Stimulated activated CD4-positive, alpha-beta T cell treated with anti-CD3 and anti-CD28 coated beads, Interleukin-12 subunit alpha, Interleukin-12 subunit beta, amount 100 ng/mL, for 4 hours (primary cell): ENCODE measurements at regions not wholly inside any gene's neighbourhood (a gene's known extent, or its start where the extent isn't known, plus 50 kb on each side); places are given as distances from the start of the nearest gene placed in this dataset.

Experiments used
- DNase-seq: peaks from one replicate; pipeline ENCODE4 v3.0.0-alpha.2; 2020

DNA sequence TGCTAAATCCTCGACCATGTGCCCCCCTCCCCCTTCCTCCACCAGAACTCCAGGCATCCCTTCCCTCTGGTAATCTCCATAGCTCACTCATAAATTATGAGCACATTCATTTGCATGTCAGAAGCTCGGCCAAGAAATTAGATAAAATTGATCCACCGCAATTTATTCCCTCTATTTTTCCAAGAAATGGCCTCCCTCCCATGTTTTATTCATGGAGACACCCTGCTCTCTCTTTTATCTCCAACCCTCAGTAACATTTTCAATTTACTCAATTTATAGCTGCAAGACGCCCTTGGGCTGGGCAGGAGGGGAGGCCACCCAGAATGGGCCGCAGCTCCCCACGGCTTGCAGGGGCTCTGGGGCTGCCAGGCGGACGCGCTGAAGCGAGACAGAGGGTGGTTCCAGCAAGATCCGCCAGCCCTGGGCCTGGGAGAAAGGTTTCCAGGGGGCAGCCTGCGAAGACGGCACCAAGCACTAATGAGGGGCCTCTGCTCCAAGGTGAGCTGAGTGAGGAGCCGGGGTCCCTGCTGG is 54.7 kb upstream of the ZNF423 start:
- DNase-seq: no peak

DNA sequence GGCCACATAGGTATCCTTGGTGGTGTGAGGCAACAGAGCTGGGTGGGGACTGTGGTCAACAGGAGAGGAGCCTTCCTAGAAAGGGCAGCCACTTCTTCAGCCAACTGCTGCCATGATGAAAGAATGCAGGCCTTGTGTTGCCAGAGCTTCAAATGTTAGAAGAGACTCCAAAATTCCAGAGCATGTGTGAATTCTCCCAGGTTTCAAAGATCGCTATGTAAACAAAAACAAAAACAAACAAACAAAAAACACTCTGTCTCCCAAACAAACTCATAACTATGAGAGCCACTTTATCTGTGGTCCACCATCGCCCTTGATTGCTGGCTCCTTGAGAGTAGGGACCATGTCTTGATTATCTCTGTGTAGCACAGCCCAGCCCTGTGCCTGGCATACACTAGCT is 55.5 kb upstream of the ZNF423 start:
- DNase-seq: no peak

DNA sequence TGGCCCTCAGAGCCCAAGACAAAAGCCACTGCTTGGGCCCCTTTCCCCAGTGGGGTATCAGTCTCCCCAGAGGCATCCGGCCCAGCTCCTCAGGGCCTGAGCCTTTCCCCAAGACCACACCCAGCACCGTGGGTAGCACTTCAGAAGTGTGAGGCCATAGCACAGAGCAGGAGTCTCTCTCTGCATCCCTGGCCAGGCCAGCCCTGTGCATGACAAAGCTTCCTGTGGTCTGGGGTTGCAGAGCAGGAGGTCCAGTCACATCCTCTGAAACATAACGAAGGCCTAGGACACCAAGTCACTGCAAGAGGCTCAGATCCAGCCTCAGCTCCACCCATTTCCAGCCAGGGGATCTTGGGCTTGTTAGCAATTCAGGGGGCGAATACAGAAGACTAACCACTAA is 56.8 kb upstream of the ZNF423 start:
- DNase-seq: no peak

DNA sequence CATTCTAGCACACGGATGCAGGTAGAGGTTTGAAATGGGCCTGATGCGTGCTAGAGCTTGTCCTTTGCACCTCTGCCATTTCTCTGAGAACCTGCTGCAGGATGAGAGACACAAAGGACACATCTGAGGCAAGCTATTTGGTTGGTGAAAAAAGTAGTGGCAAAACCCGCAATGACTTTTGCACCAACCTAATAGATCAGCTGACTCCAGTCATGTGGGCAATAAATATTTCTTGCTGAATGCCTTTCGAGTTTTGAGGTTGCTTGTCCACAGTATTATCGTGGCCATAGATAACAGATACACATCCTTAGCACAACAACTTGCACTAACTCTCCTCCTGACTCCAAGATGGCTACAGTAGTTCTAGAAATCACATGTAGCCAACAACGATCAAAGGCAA is 57.8 kb upstream of the ZNF423 start:
- DNase-seq: no peak

DNA sequence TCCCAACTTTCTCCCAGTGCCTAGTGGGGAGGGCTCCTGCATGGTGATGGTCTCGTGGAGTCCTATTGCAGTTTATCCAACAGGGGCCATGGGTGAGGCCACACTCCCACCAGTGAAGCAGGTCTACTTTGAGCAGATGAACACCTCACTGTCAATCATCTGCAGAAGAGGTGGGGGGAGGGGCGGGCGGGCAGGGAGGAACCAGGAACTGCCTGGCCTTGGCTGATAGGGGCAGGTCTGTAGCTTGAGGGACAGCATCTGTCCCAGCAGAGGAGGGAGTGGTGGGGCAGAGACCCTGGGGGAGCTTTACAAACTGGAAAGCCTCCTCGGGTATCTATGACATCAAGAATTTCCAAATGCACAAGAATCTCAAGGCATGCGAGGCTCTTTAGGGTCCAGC is 58.7 kb upstream of the ZNF423 start:
- no peak for DNase-seq

DNA sequence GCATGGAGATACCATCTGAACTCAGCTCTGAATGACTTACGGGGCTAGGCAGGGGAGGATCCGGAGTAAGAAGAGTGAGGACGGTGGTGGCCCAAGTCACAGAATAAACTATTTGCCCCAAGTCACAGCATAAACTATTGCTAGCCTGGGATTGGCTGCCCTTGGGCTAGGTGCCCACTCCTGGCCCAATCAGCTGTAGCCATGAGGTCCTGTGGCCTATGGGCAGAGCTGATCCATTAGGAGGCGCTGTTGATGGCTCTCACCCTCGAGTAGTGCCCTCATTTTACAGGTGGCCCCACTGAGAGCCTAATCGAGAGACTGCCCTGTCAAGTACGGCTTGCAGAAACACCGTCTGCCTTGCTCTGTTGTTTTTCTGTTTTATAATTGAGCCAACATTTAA is 62.3 kb upstream of the ZNF423 start:
- DNase-seq: no peak

DNA sequence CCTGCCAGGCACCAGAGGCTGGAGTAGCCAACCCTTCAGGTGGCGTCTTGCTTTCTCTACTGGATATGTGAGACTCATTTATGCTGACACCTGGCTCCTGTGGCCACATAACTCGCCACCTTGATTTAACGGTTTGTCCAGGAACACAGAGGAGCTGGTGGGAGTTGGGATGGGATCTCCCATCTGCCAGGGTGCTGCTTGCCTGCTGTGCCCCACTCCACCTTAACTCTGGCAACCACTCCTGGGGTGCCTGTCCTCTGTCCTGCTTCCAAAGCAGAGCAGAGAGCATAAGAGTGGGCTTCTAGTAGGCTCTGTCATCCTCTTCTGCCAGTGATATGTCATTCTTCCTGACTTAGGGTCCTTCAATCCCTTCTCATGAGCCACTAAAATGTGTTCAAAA is 63.4 kb upstream of the ZNF423 start:
- no peak for DNase-seq

DNA sequence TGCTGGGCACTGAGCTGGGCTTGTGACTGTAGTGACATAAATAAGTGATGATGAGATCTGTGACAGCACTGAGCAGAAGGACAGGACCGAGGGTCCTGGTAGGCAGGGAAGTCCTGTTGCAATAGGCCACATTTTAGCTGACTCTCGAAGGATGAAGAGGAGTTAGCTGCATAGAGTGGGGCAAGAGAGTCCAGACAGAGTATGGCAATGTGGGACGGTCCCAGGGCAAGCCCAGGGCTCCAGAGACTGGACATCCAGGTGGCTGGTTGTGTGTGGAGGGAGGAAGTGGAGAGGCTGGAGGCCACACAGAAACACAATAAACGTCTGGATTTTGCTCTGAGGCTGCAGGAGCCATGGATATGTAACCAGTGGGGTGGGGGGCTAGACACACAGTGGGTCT is 64.5 kb upstream of the ZNF423 start:
- no peak for DNase-seq

DNA sequence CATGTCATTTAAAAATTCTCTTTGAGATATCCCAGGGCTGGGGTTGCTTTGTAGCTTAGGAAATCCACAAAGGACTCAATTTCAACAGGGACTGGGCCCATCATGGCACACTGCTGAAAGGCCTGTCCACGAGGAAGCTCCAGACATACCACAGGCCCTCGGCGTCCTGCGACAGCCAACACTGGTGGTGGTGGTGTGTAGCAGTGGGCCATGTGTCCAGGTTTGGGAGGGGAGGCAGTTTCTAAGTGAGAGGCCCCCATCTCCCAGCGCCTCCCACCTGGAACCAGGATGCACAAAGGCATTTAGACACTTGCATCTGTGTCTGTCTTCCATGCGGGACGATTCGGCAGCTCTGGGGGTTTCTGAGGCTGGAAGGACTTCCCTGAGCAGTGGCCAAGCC is 65.2 kb upstream of the ZNF423 start:
- no peak for DNase-seq

DNA sequence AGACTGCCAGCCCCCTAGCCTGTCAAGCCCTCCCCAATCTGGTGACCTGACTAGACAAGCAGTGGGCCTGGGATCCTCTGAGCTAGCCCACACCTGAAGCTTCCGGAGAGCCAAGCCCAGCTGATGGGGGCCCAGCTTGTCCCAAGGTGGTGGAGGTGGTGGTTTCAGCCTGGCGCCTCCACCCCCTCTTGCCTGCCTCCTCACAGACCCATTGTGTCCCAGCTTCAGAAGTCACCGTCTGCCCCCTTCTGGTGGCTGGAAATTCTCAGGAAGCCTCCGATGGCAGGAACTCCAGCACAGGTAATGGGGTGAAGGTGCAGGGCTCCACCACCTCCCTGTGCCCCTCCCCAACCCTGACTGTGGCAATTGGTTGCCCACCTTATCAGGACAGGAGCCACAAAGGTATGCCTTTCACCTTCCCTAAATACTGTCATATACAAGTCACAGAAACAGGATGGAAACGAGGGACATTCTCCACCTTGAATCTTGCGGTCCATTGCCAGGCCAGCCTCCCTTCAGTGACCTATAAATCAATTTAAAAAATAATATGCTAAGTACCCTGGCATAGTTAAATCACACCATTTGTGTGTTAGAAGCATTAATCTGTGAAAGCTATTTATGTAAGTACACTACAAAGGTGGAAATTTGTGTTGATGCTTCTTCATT is 66.0 kb upstream of the ZNF423 start:
- DNase-seq: peak; percentile 25

DNA sequence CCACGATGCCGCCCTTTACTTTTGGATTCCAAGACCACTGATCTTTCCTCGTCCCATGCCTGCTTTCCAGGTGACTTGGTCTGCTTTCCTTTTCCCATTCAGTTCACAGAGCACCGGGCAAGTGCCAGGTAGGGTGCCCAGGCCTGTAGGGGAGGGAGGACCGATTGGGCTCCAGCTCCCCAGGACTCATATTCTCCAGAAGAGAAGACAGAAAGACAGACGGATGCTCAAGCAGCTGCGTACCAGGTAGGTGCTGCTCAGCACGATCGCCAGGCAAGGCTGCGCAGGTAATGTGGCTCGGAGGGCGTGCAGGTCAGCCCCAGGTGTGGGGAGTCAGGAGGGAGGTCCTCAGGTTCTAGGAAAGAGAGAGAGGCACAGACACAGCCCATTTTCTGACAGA is 67.5 kb upstream of the ZNF423 start:
- DNase-seq: no peak

DNA sequence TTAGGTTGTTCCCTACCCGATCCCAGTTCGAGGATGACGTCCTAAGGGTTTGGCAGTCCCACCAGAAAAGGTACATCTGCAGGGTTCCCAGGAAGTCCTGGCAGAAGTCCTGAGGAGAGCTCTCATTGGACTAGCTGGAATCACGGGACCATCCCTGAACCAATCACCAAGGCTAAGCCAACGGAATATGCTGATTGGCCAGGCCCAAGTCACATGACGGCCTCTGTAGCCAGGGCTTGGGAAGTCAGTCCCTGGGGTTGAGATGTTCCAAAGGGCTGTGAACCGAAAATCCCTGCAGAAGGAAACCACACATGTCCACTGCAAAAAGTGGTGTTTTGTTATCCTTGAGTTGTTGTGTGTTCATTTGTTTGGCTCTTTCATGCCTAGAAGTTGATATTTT is 68.2 kb upstream of the ZNF423 start:
- no peak for DNase-seq

DNA sequence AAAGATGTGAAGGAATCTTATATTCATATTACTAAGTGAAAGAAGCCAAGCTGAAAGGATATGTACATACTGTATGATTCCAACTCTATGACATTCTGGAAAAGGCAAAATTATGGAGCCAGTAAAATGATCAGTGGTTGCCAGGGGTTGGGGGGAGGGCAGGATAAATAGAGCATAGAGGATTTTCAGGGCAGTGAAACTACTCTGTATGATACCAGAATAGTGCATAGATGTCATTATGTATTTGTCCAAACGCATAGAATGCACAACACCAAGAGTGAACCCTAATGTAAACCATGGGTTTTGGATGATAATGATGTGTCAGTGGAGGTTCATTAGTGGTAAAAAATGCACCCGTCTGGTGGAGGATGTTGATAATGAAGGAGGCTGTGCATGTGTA is 71.0 kb upstream of the ZNF423 start:
- DNase-seq: no peak

DNA sequence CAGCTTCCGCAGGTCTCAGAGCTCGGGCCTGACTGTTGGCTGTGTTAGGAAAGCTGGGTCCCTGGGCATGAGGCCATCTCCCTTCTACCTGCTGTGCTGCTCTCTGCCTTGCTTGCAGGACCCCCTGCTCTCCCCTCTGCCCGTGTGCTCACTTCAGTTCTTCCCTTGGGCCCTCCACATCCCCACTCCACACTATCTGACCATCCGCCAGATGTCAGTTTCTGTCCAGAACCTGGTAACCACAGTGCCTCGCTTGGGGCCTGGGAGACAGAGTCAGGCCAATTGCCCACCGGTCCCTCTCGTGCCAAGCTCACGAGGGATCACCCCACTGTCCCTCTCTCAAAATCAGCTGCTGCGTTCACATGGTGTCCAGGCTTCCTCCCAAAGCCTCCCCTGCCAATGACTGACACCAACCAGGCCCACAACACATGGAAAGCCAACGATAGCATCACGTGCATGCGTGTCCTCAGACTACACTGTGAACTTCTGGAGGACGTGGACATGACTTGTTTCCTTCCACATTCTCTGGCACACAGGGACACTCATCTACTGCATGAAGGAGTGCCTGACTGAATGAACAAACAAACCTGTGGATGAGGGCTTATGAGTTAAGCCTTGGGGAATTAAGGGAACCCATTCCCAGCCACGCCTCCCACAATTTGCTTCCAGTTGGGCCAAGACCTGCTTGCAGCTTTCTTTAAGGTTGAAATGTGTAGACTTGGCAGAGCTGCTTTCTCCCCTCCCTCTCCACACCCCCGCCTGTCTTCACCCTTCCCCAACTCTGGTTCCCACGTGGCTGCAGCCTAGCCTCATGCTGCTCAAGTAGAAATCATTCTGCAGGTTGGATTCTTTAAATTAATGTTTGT is 72.5 kb upstream of the ZNF423 start:
- no peak for DNase-seq

DNA sequence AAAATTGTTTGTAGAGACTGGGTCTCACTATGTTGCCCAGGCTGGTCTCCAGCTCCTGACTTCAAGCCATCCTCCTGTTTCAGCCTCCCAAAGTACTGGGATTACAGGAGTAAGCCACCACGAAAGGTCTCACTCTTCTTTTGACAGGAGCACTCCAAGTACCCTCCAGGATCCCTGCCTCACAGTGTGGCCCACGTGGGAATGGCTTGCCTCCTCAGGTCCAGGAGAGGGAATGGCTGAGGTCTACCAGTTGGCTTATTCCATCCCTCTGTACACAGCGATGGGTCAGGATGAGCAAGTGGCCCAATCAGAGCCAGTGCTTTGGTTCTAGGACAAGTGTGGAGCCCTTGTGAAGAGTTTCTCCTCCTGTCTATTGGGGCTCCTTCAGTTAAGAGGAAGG is 73.7 kb upstream of the ZNF423 start:
- DNase-seq: no peak

DNA sequence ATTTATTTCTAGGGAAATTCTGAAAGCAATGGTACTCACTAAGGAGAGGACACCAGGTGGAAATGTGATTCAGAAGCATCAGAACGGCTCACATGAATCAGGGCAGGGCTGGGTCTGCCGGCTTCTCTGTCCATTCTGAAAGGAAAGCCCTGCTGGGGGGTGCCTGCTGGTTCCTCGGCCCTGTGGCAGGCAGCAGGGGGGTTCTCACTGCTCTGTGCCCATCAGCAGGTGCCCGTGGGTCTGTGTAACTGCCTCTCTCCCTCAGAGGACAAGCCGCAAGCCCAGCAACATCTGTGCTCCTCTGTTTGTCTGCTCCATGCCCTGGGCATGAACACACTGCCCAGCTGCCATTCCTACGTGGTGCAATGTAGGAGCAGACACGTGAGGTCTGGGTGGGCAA is 74.9 kb upstream of the ZNF423 start:
- DNase-seq: no peak

DNA sequence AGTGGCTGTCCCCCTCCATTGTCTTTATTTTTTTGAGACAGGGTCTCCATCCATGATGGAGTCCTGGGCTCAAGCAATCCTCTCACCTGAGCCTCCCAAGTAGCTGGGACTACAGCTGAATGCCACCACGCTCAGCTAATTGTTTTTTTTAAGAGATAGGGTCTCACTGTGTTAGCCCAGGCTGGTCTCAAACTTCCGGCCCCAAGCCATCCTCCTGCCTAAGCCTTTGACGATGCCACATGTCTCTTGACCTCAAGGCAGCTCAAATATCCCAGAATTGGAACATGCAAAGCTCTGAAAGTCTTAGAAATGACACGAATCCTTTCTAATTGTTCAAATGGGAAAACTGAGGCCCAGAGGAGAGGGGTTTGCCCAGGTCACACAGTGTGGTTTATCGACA is 75.4 kb upstream of the ZNF423 start:
- no peak for DNase-seq

DNA sequence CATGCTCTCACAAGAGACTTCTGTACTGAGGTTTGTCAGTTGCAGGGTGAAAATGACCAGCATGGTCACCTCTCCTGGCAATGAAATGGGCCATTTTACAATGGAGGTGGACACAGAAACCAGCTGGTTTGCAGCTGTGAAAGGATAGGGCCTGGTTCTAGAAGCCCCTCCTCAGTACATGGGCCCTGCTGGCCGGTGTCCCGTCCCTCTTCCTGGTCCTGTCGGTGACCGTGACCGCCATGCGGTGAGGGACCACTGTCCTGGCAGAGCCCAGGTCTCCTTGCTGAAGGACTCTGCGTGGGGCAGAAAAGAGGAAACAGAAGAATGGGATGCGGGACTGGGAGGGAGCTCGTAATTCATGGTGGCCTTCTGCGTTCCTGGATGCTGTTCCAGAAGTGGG is 76.0 kb upstream of the ZNF423 start:
- DNase-seq: no peak

DNA sequence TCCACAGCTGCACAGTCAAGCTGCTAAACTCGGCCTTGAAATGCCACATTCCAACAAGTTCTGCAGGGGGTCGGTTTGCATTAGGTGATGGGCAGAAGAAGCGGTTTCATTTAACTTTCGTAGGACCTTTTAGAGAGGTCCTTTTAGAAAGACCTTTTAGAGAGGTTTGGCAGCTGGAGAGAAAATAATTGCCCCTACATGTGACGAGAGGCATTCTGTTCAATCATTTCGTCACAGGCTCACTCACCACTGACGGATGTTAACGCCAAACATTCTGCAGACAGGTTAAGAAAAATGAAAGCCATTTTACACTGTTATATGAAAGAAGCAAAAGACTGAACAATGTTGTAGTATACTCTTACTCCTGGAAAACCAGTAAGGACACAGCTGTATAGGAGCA is 76.5 kb upstream of the ZNF423 start:
- no peak for DNase-seq

DNA sequence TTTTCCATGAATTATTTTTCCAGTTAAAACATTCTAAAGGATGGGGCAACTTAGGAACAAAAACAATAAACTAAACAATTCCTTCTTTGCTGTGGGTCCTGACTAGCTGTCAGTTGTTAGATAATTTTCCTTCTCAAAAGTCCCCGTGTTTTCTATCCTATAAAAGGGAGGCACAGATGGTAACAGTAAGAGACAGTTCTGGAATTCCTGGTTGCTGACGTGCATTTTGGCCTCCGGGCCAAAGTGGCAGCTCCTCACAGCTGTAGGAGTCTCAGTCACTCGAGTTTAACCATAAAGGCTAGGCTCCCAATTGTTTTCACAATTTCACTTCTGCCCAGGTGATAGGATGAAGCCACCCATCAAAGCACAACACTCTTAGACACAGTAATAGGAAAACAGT is 77.0 kb upstream of the ZNF423 start:
- no peak for DNase-seq

DNA sequence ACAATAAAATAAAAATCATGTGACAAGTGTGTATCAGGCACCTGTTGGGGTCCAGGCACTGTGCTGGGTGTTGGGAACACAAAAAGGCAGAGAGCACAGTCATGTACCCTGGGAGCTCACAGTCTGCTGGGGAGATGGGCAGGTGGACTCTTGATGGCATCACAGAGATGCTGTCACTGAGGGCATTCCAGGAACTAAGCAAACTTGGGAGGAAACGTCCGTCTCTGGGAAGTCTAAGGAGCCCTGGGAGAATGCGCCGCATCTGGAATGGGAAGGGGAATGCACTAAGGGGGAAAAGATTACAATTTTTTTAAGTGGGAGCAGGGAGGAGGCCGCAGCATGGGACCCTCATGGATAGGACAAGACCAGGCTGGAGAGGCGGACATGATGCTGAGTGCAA is 80.9 kb upstream of the ZNF423 start:
- DNase-seq: no peak

DNA sequence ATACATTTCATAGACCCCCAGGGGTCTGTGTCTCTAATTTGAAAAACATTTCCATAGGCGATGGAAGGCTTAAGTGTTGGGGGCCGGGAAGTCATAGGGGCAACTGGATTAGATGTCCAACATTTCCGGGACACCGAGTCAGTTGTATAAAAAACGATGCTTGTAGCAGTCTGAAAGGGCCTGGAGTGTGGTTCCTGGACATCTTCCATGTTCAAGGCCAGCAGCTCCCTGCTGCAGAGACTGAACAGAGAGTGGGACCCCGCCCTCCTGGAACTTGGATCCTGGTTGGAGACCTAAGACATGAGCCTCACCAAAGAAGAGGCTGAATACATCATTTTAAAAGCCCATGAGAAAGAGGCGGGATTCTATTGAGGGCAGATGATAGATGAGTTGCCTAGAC is 82.0 kb upstream of the ZNF423 start:
- no peak for DNase-seq

DNA sequence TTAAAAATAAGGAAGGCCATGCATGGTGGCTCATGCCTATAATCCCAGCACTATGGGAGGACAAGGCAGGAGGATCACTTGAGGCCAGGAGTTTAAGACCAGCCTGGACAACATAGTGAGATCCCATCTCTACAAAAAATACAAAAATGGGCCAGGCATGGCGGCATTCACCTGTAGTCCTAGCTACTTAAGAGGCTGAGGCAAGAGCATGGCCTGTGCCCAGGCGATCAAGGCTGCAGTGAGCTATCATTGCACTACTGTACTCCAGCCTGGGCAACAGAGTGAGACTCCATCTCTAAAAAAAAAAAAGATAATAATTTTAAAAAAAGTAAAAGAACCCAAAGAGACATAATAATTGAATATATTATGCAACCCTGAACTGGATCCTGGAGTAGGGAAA is 83.6 kb upstream of the ZNF423 start:
- DNase-seq: no peak

DNA sequence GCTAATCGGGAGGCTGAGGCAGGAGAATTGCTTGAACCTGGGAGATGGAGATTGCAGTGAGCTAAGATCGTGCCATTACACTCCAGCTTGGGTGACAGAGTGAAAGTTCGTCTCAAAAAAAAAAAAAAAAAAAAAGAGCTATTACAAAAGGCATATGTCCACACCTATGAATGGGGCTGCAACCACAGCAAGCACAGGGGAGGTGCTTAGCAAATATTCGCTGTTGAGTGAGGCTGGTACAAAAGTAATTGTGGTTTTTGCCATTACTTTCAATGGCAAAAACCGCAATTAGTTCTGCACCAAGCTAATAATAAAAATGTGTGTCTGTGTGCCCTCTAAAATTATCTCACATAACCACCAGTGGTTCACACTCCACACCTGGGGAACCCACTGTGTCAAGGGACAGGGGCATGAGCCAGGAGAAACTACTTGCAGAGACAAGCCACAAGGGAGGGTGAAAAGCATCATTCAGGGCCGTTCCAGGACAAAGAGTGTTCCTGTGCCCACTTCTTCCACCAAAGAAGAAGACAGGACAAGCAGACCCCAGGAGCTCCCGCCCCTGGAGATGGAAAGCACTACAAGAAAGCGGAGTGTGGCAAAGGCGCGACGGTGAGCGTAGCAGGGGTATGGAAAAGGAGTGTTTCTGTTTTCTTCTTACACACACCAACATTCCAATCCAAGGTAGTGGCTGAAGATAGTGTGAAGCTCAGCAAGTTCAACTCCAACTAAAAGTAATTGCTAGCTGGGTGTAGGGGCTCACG is 84.4 kb upstream of the CNEP1R1 start:
- no peak for DNase-seq
